Fibroblast of pulmonary artery (primary cell): ENCODE measurements at regions not wholly inside any gene's neighbourhood (a gene's known extent, or its start where the extent isn't known, plus 50 kb on each side); places are given as distances from the start of the nearest gene placed in this dataset.

ENCODE experiments used
- DNase-seq: peaks from one replicate; pipeline ENCODE4 v3.0.0-alpha.2; 2010; ENCODE audit warnings: low read depth
- H3K4me3 ChIP-seq: replicated peaks from 2 replicates; pipeline ENCODE4 v1.5.1; 2011; ENCODE audit warnings: low read depth, mild to moderate bottlenecking, control low read depth, low read length, moderate library complexity
- TF ChIP-seq, protein P1 (sequence below): IDR thresholded peaks from 2 replicates; pipeline ENCODE4 v1.5.1; 2011; ENCODE audit warnings: mild to moderate bottlenecking, control low read depth, low read length, inconsistent platforms; ENCODE audit errors: missing control alignments

GRCh38 chr14:51564460-51564859 is 87.2 kb upstream of the FRMD6 start:
- TF ChIP-seq, protein P1, sequence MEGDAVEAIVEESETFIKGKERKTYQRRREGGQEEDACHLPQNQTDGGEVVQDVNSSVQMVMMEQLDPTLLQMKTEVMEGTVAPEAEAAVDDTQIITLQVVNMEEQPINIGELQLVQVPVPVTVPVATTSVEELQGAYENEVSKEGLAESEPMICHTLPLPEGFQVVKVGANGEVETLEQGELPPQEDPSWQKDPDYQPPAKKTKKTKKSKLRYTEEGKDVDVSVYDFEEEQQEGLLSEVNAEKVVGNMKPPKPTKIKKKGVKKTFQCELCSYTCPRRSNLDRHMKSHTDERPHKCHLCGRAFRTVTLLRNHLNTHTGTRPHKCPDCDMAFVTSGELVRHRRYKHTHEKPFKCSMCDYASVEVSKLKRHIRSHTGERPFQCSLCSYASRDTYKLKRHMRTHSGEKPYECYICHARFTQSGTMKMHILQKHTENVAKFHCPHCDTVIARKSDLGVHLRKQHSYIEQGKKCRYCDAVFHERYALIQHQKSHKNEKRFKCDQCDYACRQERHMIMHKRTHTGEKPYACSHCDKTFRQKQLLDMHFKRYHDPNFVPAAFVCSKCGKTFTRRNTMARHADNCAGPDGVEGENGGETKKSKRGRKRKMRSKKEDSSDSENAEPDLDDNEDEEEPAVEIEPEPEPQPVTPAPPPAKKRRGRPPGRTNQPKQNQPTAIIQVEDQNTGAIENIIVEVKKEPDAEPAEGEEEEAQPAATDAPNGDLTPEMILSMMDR, result no peak
- no peak overlapping the region for H3K4me3 ChIP-seq
- no peak for DNase-seq

GRCh38 chr14:51564986-51565604 is 86.6 kb upstream of the FRMD6 start:
- TF ChIP-seq, protein P1, result no peak
- no peak for DNase-seq
- no peak overlapping the region for H3K4me3 ChIP-seq

GRCh38 chr14:51566831-51567582 is 84.7 kb upstream of the FRMD6 start:
- H3K4me3 ChIP-seq, result no peak overlapping the region
- DNase-seq, result no peak
- TF ChIP-seq, protein P1, result no peak

- no peak overlapping the region for H3K4me3 ChIP-seq
- TF ChIP-seq, protein P1, result no peak
- DNase-seq, result no peak
Measured at GRCh38 chr14:51568366-51568765, 83.3 kb upstream of the FRMD6 start.

- TF ChIP-seq, protein P1, result no peak
- no peak for DNase-seq
- H3K4me3 ChIP-seq, result no peak overlapping the region
Measured at GRCh38 chr14:51573607-51574006, 78.1 kb upstream of the FRMD6 start.

DNA sequence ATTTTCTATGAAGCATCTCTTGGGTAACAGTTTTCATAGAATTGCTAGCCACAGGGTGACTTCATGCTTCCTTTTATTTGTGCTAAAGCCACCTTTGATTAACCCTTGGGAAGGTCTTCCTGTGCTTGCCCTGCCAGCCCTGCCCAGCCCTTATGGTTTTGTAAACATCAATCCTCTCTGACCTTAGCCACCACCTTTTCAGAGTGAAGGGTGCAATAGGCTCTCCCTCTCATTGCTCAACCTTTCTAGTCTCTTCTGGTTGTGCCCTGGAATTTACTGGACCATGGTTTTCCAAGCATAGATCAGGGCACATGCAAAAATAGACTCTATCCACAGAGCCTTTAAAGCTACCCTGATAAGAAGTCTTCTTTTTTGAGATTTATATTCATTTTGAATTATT is 77.7 kb upstream of the FRMD6 start:
- TF ChIP-seq, protein P1, result no peak
- no peak for DNase-seq
- no peak overlapping the region for H3K4me3 ChIP-seq
